Panc1 (cell line): ENCODE measurements at regions not wholly inside any gene's neighbourhood (a gene's known extent, or its start where the extent isn't known, plus 50 kb on each side); places are given as distances from the start of the nearest gene placed in this dataset.
A peak's percentile ranks its signal among the peaks of the same experiment; 100 is the strongest.

ENCODE experiments used
- ATAC-seq: fragments of 200-7000 bp; cut with Tn5 transposase; 2 replicates; pipeline ENCODE4 v1.9.1; 2020; ENCODE audit warnings: mild to moderate bottlenecking, moderate library complexity
- BruUV-seq: library from RNA; stranded (reverse); fragments of 400-500 nt; replicated peaks from 2 replicates; lab custom pipeline; 2021; lab: Mats Ljungman, UMichigan
- CTCF ChIA-PET: fragments of 300-600 bp; sonication (Branson Sonifier 250); formaldehyde crosslinking; loops from one replicate; lab custom pipeline; 2022; ENCODE audit warnings: antibody characterized with exemption; lab: Charles Lee
- POLR2A ChIA-PET: fragments of 300-600 bp; sonication (Branson Sonifier 250); formaldehyde crosslinking; loops from one replicate; lab custom pipeline; 2022; ENCODE audit warnings: antibody characterized with exemption; lab: Charles Lee
- DNase-seq: peaks from one replicate; pipeline ENCODE4 v3.0.0-alpha.2; 2010; ENCODE audit warnings: low read depth, low spot score
- H3K27ac ChIP-seq: 2 replicates; pipeline ENCODE4 v1.5.1; 2011; ENCODE audit warnings: mild to moderate bottlenecking, low read length, inconsistent platforms
- H3K27me3 ChIP-seq: fragments of 200-500 bp; sonication (Bioruptor generic); 2 replicates; pipeline ENCODE4 v1.6.0; 2014; ENCODE audit warnings: low read length, inconsistent platforms; ENCODE audit not compliant: control insufficient read depth, insufficient read depth
- H3K36me3 ChIP-seq: fragments of 200-500 bp; sonication (Bioruptor generic); 2 replicates; pipeline ENCODE4 v1.5.1; 2014; ENCODE audit warnings: inconsistent platforms, mild to moderate bottlenecking, low read length, moderate library complexity; ENCODE audit not compliant: control insufficient read depth, insufficient read depth
- H3K4me1 ChIP-seq: 2 replicates; pipeline ENCODE4 v1.5.1; 2011; ENCODE audit warnings: inconsistent platforms, mild to moderate bottlenecking, low read length, moderate library complexity; ENCODE audit not compliant: control insufficient read depth, insufficient read depth
- H3K4me3 ChIP-seq, 2 experiments: 2 replicates each; pipeline ENCODE4 v1.5.1; 2011 to 2012; ENCODE audit warnings: low read depth in 2 of 2, low read length in 2 of 2, mild to moderate bottlenecking in 2 of 2, inconsistent platforms in 1 of 2, moderate library complexity in 1 of 2
- H3K9me3 ChIP-seq: fragments of 200-500 bp; sonication (Bioruptor generic); 2 replicates; pipeline ENCODE4 v1.5.1; 2014; ENCODE audit warnings: low read depth, mild to moderate bottlenecking, inconsistent platforms, low read length, moderate library complexity; ENCODE audit not compliant: control insufficient read depth, insufficient read depth
- CTCF ChIP-seq: fragments of 450-650 bp; IDR thresholded peaks from 2 replicates; pipeline ENCODE4 v1.5.1; 2017; ENCODE audit warnings: mild to moderate bottlenecking
- POLR2AphosphoS5 ChIP-seq: IDR thresholded peaks from 2 replicates; pipeline ENCODE4 v1.6.1; 2012; ENCODE audit warnings: mild to moderate bottlenecking, low read depth, low read length, moderate library complexity
- SIN3A ChIP-seq: IDR thresholded peaks from 2 replicates; pipeline ENCODE4 v1.6.1; 2012; ENCODE audit warnings: low read depth, mild to moderate bottlenecking, low read length, moderate library complexity, borderline replicate concordance; ENCODE audit not compliant: insufficient read depth
- TCF7L2 ChIP-seq: IDR thresholded peaks from 2 replicates; pipeline ENCODE4 v1.6.1; 2011; ENCODE audit warnings: mild to moderate bottlenecking, low read depth, low read length, inconsistent platforms
- in situ Hi-C: cut with HindIII; loops from 2 replicates; pipeline ENCODE4 v1.10.0; 2016; ENCODE audit warnings: low sequenced_read_pairs, low pct_unique_long_range_greater_than_20kb
- intact Hi-C: fragments of 100-400 bp; cut with micrococcal nuclease; formaldehyde crosslinking; loops from one replicate; pipeline ENCODE4 v1.10.0; 2022; ENCODE audit not compliant: unreplicated experiment
- TF ChIP-seq, protein P1 (sequence below), 2 experiments: IDR thresholded peaks; 2 replicates each; pipeline ENCODE4 v1.6.1; 2011 to 2012; ENCODE audit warnings: low read depth in 2 of 2, control low read depth in 1 of 2, low read length in 1 of 2, mild to moderate bottlenecking in 1 of 2, moderate library complexity in 1 of 2; ENCODE audit not compliant: insufficient read depth in 1 of 2

- in situ Hi-C loops = no loop called here
- H3K27me3 ChIP-seq = no peaks in the 10 kb centered on the region; the same call in 1 of the 2 replicates
- no peaks in the 10 kb centered on the region for H3K9me3 ChIP-seq
- intact Hi-C loops = no loop called here
- no peak for TF ChIP-seq CTCF
- TF ChIP-seq, protein P1, sequence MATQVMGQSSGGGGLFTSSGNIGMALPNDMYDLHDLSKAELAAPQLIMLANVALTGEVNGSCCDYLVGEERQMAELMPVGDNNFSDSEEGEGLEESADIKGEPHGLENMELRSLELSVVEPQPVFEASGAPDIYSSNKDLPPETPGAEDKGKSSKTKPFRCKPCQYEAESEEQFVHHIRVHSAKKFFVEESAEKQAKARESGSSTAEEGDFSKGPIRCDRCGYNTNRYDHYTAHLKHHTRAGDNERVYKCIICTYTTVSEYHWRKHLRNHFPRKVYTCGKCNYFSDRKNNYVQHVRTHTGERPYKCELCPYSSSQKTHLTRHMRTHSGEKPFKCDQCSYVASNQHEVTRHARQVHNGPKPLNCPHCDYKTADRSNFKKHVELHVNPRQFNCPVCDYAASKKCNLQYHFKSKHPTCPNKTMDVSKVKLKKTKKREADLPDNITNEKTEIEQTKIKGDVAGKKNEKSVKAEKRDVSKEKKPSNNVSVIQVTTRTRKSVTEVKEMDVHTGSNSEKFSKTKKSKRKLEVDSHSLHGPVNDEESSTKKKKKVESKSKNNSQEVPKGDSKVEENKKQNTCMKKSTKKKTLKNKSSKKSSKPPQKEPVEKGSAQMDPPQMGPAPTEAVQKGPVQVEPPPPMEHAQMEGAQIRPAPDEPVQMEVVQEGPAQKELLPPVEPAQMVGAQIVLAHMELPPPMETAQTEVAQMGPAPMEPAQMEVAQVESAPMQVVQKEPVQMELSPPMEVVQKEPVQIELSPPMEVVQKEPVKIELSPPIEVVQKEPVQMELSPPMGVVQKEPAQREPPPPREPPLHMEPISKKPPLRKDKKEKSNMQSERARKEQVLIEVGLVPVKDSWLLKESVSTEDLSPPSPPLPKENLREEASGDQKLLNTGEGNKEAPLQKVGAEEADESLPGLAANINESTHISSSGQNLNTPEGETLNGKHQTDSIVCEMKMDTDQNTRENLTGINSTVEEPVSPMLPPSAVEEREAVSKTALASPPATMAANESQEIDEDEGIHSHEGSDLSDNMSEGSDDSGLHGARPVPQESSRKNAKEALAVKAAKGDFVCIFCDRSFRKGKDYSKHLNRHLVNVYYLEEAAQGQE (IDR thresholded peaks at IDR 0.05; ENCODE audit: insufficient read depth in 1 of 2, low read depth in 2 of 2, low read length in 1 of 2) = no peak
- no peak for TF ChIP-seq SIN3A
- TF ChIP-seq TCF7L2 = no peak
- TF ChIP-seq POLR2AphosphoS5 = no peak
- POLR2A ChIA-PET = no interaction called here
- DNase-seq (no peak), ATAC-seq (no peak)
- H3K27ac ChIP-seq = no peak overlapping the region
- H3K4me3 ChIP-seq = no peak overlapping the region
- CTCF ChIA-PET = no interaction called here
- H3K4me1 ChIP-seq = no peaks in the 10 kb centered on the region
- no peaks in the 10 kb centered on the region for H3K36me3 ChIP-seq
- BruUV-seq = no TSS peak
Measured at GRCh38 chr12:32949815-32950214, 53.2 kb upstream of the PKP2 start.

GRCh38 chr12:32947206-32948067 is 50.9 kb upstream of the PKP2 start:
- intact Hi-C loops (loop anchor here (2.0 kb wide), 1 partner anchor 1075 kb away; the partner anchor contains the start of gene ALG10), in situ Hi-C loops (no loop called here)
- DNase-seq (peak; percentile 22), ATAC-seq (peak; percentile 76; the same call in 1 of the 2 replicates)
- Histone ChIP-seq H3K36me3 (no peaks in the 10 kb centered on the region), H3K27me3 (no peaks in the 10 kb centered on the region; the same call in 1 of the 2 replicates), H3K4me3 (no peak overlapping the region), H3K9me3 (no peaks in the 10 kb centered on the region), H3K4me1 (no peaks in the 10 kb centered on the region), H3K27ac (no peak overlapping the region)
- ChIA-PET CTCF (interaction anchor here (1.0 to 1.2 kb wide), 2 partner anchors 191 to 1075 kb away, joined by 4 to 6 read pairs; partner anchors contain the start of genes ALG10 and YARS2), POLR2A (no interaction called here)
- TF ChIP-seq TCF7L2 (no peak), CTCF (peak; percentile 45; the same call in 1 of the 2 replicates)
- BruUV-seq = no TSS peak
